GM12891 (cell line): ENCODE measurements at regions not wholly inside any gene's neighbourhood (a gene's known extent, or its start where the extent isn't known, plus 50 kb on each side); places are given as distances from the start of the nearest gene placed in this dataset.

ENCODE experiments used
- PAX5 ChIP-seq: IDR thresholded peaks from 2 replicates; pipeline ENCODE4 v1.6.1; 2011; ENCODE audit warnings: low read length, moderate library complexity, mild to moderate bottlenecking; ENCODE audit not compliant: insufficient read depth, severe bottlenecking
- POLR2A ChIP-seq: IDR thresholded peaks from 2 replicates; pipeline ENCODE4 v1.6.1; 2011; ENCODE audit warnings: low read depth, low read length, control low read depth
- TAF1 ChIP-seq: IDR thresholded peaks from 2 replicates; pipeline ENCODE4 v1.6.1; 2011; ENCODE audit warnings: low read depth, low read length, control low read depth

DNA sequence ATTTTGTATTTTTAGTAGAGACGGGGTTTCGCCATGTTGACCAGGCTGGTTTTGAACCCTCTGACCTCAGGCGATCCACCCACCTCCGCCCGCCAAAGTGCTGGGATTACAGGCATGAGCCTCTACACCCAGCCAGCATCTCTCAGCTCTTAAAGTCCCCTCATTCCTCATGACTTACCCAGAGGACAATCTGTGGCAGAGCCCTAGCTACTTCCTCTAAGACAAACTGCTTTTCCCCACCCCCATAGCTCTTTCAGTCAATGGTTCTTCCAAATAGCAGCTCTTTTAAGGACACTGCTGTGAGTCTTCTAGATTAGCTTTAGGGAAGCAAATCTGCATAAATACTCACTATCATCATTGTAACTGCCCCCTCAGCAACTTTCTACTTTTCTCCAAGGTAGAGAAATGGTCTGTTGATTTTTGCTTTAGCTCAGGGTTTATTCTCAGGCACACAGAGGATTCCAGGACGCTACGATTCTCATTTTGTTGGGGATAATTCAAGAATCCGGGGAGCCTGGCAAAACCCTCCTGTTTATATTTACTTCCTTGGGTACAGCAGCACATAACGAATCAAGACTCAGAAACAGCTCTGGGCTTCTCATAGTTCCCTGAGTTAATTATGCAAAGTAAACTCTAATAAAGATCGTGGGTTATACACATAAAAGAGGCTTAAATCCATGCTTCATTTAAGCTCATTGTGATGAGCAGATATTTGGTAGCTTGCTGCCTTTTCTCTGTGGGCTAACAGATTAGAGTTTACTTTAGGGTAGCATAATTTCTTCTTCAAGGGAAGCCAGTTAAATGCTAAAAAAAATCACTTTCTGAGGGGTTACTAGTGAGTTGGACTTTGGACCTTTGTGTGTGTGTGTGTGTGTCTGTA is 357.4 kb downstream of the TDRD3 start:
- TF ChIP-seq TAF1 (no peak), POLR2A (no peak), PAX5 (no peak)
